GM23248 (cell line): ENCODE measurements at regions not wholly inside any gene's neighbourhood (a gene's known extent, or its start where the extent isn't known, plus 50 kb on each side); places are given as distances from the start of the nearest gene placed in this dataset.
"Not testable (repeated sequence)": the region's sequence is repeated elsewhere in the genome, so short reads cannot be mapped to it uniquely, and the experiment has no call there.

Experiments used
- DNase-seq: peaks from one replicate; pipeline ENCODE4 v3.0.0-alpha.2; 2015
- H2AFZ ChIP-seq: fragments of 200-600 bp; sonication (generic); 2 replicates; pipeline ENCODE4 v1.6.1; 2016; ENCODE audit warnings: antibody characterized with exemption
- H3F3A ChIP-seq: fragments of 200-600 bp; sonication (generic); 2 replicates; pipeline ENCODE4 v1.6.1; 2016; ENCODE audit warnings: mild to moderate bottlenecking, antibody characterized with exemption, mixed run types; ENCODE audit not compliant: insufficient read depth
- H3K27ac ChIP-seq: fragments of 200-600 bp; sonication (generic); 2 replicates; pipeline ENCODE4 v1.5.1; 2016; ENCODE audit warnings: mild to moderate bottlenecking
- H3K27me3 ChIP-seq: fragments of 200-600 bp; sonication (generic); replicated peaks from 2 replicates; pipeline ENCODE4 v1.6.1; 2016; ENCODE audit warnings: mild to moderate bottlenecking; ENCODE audit not compliant: insufficient read depth
- H3K36me3 ChIP-seq: fragments of 200-600 bp; sonication (generic); 2 replicates; pipeline ENCODE4 v1.6.1; 2016; ENCODE audit warnings: low read depth, mild to moderate bottlenecking
- H3K4me1 ChIP-seq: fragments of 200-600 bp; sonication (generic); 2 replicates; pipeline ENCODE4 v1.6.1; 2016; ENCODE audit warnings: mild to moderate bottlenecking; ENCODE audit not compliant: insufficient read depth
- H3K4me2 ChIP-seq: fragments of 200-600 bp; sonication (generic); one replicate; pipeline ENCODE4 v1.6.1; 2016; ENCODE audit warnings: mild to moderate bottlenecking; ENCODE audit not compliant: unreplicated experiment
- H3K4me3 ChIP-seq: fragments of 200-600 bp; sonication (generic); 2 replicates; pipeline ENCODE4 v1.5.1; 2016; ENCODE audit warnings: mild to moderate bottlenecking
- H3K79me2 ChIP-seq: fragments of 200-600 bp; sonication (generic); 2 replicates; pipeline ENCODE4 v1.6.1; 2016; ENCODE audit warnings: mild to moderate bottlenecking; ENCODE audit not compliant: insufficient read depth
- H3K9ac ChIP-seq: fragments of 200-600 bp; sonication (generic); 2 replicates; pipeline ENCODE4 v1.6.1; 2016; ENCODE audit warnings: mild to moderate bottlenecking
- H3K9me2 ChIP-seq: fragments of 200-600 bp; sonication (generic); 2 replicates; pipeline ENCODE4 v1.6.1; 2016; ENCODE audit warnings: mixed run types, mild to moderate bottlenecking, moderate library complexity; ENCODE audit not compliant: insufficient read depth
- H3K9me3 ChIP-seq: fragments of 200-600 bp; sonication (generic); one replicate; pipeline ENCODE4 v1.6.1; 2017; ENCODE audit warnings: low read depth
- H4K20me1 ChIP-seq: fragments of 200-600 bp; sonication (generic); 2 replicates; pipeline ENCODE4 v1.6.0; 2016; ENCODE audit not compliant: insufficient read depth
- EZH2 ChIP-seq: fragments of 200-600 bp; sonication (generic); IDR thresholded peaks from 2 replicates; pipeline ENCODE4 v1.6.1; 2018; ENCODE audit warnings: antibody characterized with exemption, mild to moderate bottlenecking; ENCODE audit not compliant: insufficient read depth, poor library complexity, severe bottlenecking
- EZH2phosphoT487 ChIP-seq: fragments of 200-600 bp; sonication (generic); IDR thresholded peaks from 2 replicates; pipeline ENCODE4 v1.6.1; 2018; ENCODE audit warnings: antibody characterized with exemption, moderate library complexity, mild to moderate bottlenecking, low read depth; ENCODE audit not compliant: insufficient read depth
- WGBS, 2 experiments: methylation state at CpG; one replicate each; pipeline ENCODE4 v1.1.6; 2015 to 2017; ENCODE audit warnings: low lambda C conversion rate in 2 of 2, low coverage in 1 of 2; ENCODE audit errors: missing lambda C conversion rate in 2 of 2; 5-methylcytosine and 5-hydroxymethylcytosine counted together
- in situ Hi-C: fragments of 300-500 bp; cut with MboI; formaldehyde crosslinking; loops from 2 replicates; pipeline ENCODE4 v1.15.0; 2020

- H3K36me3 ChIP-seq: no peaks in the 10 kb centered on the region
- in situ Hi-C loops: no loop called here
These were observed 1094.7 kb upstream of the CDH8 start for GRCh38 chr16:63130942-63131341.

GRCh38 chr16:63129411-63130125, 1093.3 kb upstream of the CDH8 start:
- in situ Hi-C loops: no loop called here
- WGBS, 2 experiments: 72 to 75% methylated on average over 34 to 38 of the region's 46 CpGs

More at GRCh38 chr16:63130942-63131341, 1094.7 kb upstream of the CDH8 start:
- Histone ChIP-seq H3K4me2 (no peak overlapping the region), H3K4me3 (no peak overlapping the region), H3K9ac (no peak overlapping the region), H3K9me3 (peaks cover 6% of the 10 kb centered on the region), H3K9me2 (no peaks in the 10 kb centered on the region), H3K27me3 (no peaks in the 10 kb centered on the region), H3K27ac (no peak overlapping the region), H2AFZ (no peak overlapping the region), H4K20me1 (no peaks in the 10 kb centered on the region), H3K4me1 (no peaks in the 10 kb centered on the region), H3K79me2 (no peaks in the 10 kb centered on the region), H3F3A (no peaks in the 10 kb centered on the region)
- no peak for DNase-seq
- WGBS, 2 experiments: 37 to 42% methylated on average over 4 of the region's 4 CpGs
- TF ChIP-seq EZH2phosphoT487 (no peak), EZH2 (no peak)

GRCh38 chr16:63119905-63120304, 1083.7 kb upstream of the CDH8 start:
- H4K20me1 ChIP-seq, H3F3A ChIP-seq, H3K27ac ChIP-seq, H3K4me1 ChIP-seq, H3K9me2 ChIP-seq, DNase-seq, H3K4me3 ChIP-seq, H3K9ac ChIP-seq, H3K36me3 ChIP-seq, H3K79me2 ChIP-seq, H3K9me3 ChIP-seq, H2AFZ ChIP-seq, in situ Hi-C loops, H3K27me3 ChIP-seq, H3K4me2 ChIP-seq: not testable (repeated sequence)
- WGBS, 2 experiments: 73 to 77% methylated on average over 18 to 23 of the region's 23 CpGs

More at GRCh38 chr16:63129411-63130125, 1093.3 kb upstream of the CDH8 start:
- no peak for DNase-seq
- Histone ChIP-seq H3K4me1 (no peaks in the 10 kb centered on the region), H3K27me3 (no peaks in the 10 kb centered on the region), H3K79me2 (no peaks in the 10 kb centered on the region), H2AFZ (no peak overlapping the region), H3K4me2 (no peak overlapping the region), H3K36me3 (no peaks in the 10 kb centered on the region), H4K20me1 (no peaks in the 10 kb centered on the region), H3F3A (no peaks in the 10 kb centered on the region), H3K9me2 (no peaks in the 10 kb centered on the region), H3K9ac (no peak overlapping the region), H3K27ac (no peak overlapping the region), H3K4me3 (no peak overlapping the region), H3K9me3 (peaks cover 6% of the 10 kb centered on the region)
- TF ChIP-seq EZH2phosphoT487 (no peak), EZH2 (no peak)

GRCh38 chr16:63100082-63100481, 1063.8 kb upstream of the CDH8 start:
- 26 to 42% methylated on average over 2 of the region's 2 CpGs for WGBS, 2 experiments
- no peak overlapping the region for H2AFZ ChIP-seq

More at GRCh38 chr16:63100082-63100481, 1063.8 kb upstream of the CDH8 start:
- Histone ChIP-seq H3K4me1 (no peaks in the 10 kb centered on the region), H3K9me3 (no peaks in the 10 kb centered on the region), H3K79me2 (no peaks in the 10 kb centered on the region), H3F3A (no peaks in the 10 kb centered on the region), H3K27ac (no peak overlapping the region), H3K36me3 (no peaks in the 10 kb centered on the region), H3K4me3 (no peak overlapping the region), H3K9me2 (no peaks in the 10 kb centered on the region), H3K27me3 (no peaks in the 10 kb centered on the region), H4K20me1 (no peaks in the 10 kb centered on the region), H3K9ac (no peak overlapping the region), H3K4me2 (no peak overlapping the region)
- TF ChIP-seq EZH2 (no peak), EZH2phosphoT487 (no peak)
- in situ Hi-C loops: no loop called here
- DNase-seq: no peak
